Breast epithelium (tissue), 4 donors: ENCODE measurements at regions not wholly inside any gene's neighbourhood (a gene's known extent, or its start where the extent isn't known, plus 50 kb on each side); places are given as distances from the start of the nearest gene placed in this dataset.

Source experiments
- DNase-seq, 2 donors: peaks; one replicate each; pipeline ENCODE4 v3.0.0-alpha.2; 2019; ENCODE audit warnings: low spot score in 2 of 2
- H3K27ac ChIP-seq, 2 donors: fragments of 200-600 bp; sonication (generic) in 1 of 2; one replicate each; pipeline ENCODE4 v1.5.1; 2016 to 2019; ENCODE audit warnings: mild to moderate bottlenecking in 1 of 2
- H3K27me3 ChIP-seq, 2 donors: fragments of 200-600 bp; sonication (generic) in 1 of 2; one replicate each; pipeline versions ENCODE4 v1.5.1 to v1.6.0; 2017 to 2019; ENCODE audit warnings: control low read depth in 1 of 2, mild to moderate bottlenecking in 1 of 2
- H3K36me3 ChIP-seq: fragments of 200-600 bp; one replicate; pipeline ENCODE4 v1.5.1; 2019
- H3K4me1 ChIP-seq, 2 donors: fragments of 200-600 bp; sonication (generic); one replicate each; pipeline ENCODE4 v1.5.1; 2016 to 2019; ENCODE audit warnings: control low read depth in 1 of 2
- H3K4me3 ChIP-seq, 3 donors: fragments of 200-600 bp; sonication (generic); 1 replicate in 2 of 3; 2 replicates in 1 of 3; pipeline ENCODE4 v1.5.1; 2016 to 2019; ENCODE audit warnings: mild to moderate bottlenecking in 3 of 3, moderate library complexity in 2 of 3
- H3K9me3 ChIP-seq, 2 donors: fragments of 200-600 bp; sonication (generic) in 1 of 2; one replicate each; pipeline ENCODE4 v1.5.1; 2016 to 2019; ENCODE audit warnings: control low read depth in 1 of 2
- CTCF ChIP-seq, 3 donors: fragments of 450-650 bp; IDR thresholded peaks; one replicate each; pipeline ENCODE4 v1.5.1; 2016 to 2017; ENCODE audit warnings: antibody characterized with exemption in 3 of 3, mild to moderate bottlenecking in 3 of 3, moderate library complexity in 3 of 3
- POLR2A ChIP-seq: fragments of 450-650 bp; IDR thresholded peaks from one replicate; pipeline ENCODE4 v1.6.1; 2016; ENCODE audit warnings: antibody characterized with exemption, mild to moderate bottlenecking, moderate library complexity
- POLR2AphosphoS5 ChIP-seq, 3 donors: sonication (generic); formaldehyde crosslinking; IDR thresholded peaks; one replicate each; pipeline ENCODE4 v1.6.1; 2017; ENCODE audit warnings: antibody characterized with exemption in 3 of 3
- intact Hi-C: fragments of 100-400 bp; cut with DNase I; formaldehyde crosslinking; loops from one replicate; pipeline ENCODE4 v1.15.1; 2023; ENCODE audit warnings: low total_unique reads

DNA sequence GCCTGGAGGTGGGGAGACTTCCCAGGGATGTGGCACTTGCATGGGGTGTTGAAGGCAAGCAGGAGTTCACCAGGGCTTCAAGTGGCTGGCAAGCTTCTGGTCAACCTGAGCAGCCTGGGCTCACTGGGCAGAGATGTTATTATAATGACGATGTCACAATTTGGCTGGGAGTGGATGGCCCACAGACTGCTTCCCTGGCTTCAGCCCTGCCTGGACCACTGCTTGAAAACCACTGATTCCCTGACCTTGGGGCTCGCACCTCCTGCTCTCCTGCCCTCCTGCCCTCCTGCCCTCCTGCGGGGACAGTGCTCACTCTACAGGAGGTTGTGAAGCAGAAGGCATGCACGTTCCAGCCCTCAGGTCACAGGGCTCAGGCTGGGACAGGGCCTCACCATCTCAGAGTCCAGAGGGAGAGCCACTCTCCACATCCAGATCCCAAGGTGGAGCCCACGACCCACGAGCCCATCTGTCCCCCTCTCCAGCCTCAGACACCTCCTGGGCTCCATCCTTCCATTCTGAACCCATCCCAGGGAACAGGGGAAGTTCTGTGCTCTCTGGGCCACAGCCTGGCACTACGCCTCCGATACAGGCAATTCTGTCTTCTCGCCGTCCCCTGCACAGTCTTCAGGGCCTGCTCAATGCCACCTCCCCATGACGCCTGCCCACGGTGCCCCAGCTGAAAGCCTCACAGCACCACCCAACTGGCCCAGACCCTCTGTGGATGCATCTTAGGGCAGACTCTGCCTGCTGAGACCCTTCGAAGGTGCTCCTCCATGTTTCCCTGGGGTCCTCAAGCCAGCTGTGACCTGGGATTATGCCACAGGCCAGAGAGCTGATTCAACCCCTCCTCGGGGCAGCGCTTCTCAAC, 241.6 kb upstream of the RAB6C start:
- Histone ChIP-seq H3K4me3 (no peak overlapping the region), H3K9me3 (no peaks in the 10 kb centered on the region), H3K36me3 (no peaks in the 10 kb centered on the region), H3K4me1 (no peaks in the 10 kb centered on the region), H3K27me3 (no peaks in the 10 kb centered on the region), H3K27ac (no peak overlapping the region)
- TF ChIP-seq POLR2A, result no peak
- no peak for TF ChIP-seq CTCF (IDR thresholded peaks at IDR 0.05)
- TF ChIP-seq POLR2AphosphoS5 (IDR thresholded peaks at IDR 0.05), result no peak
- no peak for DNase-seq
- intact Hi-C loops, result no loop called here

- Histone ChIP-seq H3K27me3 (no peaks in the 10 kb centered on the region), H3K36me3 (no peaks in the 10 kb centered on the region), H3K4me3 (no peak overlapping the region), H3K4me1 (no peaks in the 10 kb centered on the region), H3K9me3 (no peaks in the 10 kb centered on the region), H3K27ac (no peak overlapping the region)
- no peak for TF ChIP-seq POLR2A
- TF ChIP-seq CTCF (IDR thresholded peaks at IDR 0.05), result no peak
- TF ChIP-seq POLR2AphosphoS5 (IDR thresholded peaks at IDR 0.05), result no peak
- intact Hi-C loops, result no loop called here
- no peak for DNase-seq
These were observed 240.7 kb upstream of the RAB6C start for GRCh38 chr2:129738799-129739198.

DNA sequence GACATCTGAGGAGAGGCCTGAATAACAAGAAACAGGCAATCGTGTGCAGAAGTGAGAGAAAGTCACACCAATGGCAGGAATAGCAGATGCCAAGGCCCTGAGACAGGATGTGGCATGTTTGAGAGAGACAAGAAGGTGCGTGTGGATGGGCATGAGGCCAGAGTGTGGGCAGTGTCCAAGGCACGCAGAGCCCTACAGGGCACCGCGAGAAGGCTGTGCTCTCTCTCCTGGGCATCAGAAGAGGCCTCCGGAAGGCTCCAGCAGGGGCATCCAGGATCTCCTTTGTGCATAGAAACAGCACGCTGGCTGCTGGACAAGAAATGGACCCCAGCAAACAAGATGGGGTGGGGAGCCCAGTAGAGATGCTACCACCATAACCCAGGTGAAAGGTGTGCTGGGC, 239.0 kb upstream of the RAB6C start:
- no peaks in the 10 kb centered on the region for H3K36me3 ChIP-seq
- DNase-seq, result no peak
- intact Hi-C loops, result no loop called here
- H3K27ac ChIP-seq, result no peak overlapping the region
- no peaks in the 10 kb centered on the region for H3K27me3 ChIP-seq
- no peaks in the 10 kb centered on the region for H3K4me1 ChIP-seq
- no peak for TF ChIP-seq POLR2AphosphoS5 (IDR thresholded peaks at IDR 0.05)
- no peak for TF ChIP-seq POLR2A
- no peak for TF ChIP-seq CTCF (IDR thresholded peaks at IDR 0.05)
- no peak overlapping the region for H3K4me3 ChIP-seq
- no peaks in the 10 kb centered on the region for H3K9me3 ChIP-seq

DNA sequence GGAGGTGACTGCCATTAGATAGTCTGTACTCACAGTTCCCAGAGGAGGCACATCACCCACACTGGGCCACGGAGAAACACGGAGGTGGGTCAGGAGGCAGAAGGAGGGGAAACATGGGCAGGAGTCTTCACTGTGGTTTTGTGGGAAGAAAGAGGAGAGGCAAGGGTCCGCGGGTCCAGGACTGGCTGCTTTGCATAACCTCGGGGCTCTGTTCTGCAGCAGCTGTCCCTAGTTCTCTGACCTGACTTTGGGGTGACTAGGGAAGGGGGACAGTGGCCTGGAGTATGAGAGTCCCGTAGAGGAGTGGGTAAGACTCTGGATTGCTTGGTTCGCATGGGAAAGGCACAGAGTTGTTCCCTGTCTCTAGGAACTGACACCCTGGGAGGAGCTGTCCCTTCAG, 238.3 kb upstream of the RAB6C start:
- intact Hi-C loops, result no loop called here
- Histone ChIP-seq H3K36me3 (no peaks in the 10 kb centered on the region), H3K27me3 (no peaks in the 10 kb centered on the region), H3K4me1 (no peaks in the 10 kb centered on the region), H3K27ac (no peak overlapping the region), H3K9me3 (no peaks in the 10 kb centered on the region), H3K4me3 (no peak overlapping the region)
- no peak for DNase-seq
- TF ChIP-seq CTCF (IDR thresholded peaks at IDR 0.05) (no peak), POLR2A (no peak), POLR2AphosphoS5 (IDR thresholded peaks at IDR 0.05) (no peak)

DNA sequence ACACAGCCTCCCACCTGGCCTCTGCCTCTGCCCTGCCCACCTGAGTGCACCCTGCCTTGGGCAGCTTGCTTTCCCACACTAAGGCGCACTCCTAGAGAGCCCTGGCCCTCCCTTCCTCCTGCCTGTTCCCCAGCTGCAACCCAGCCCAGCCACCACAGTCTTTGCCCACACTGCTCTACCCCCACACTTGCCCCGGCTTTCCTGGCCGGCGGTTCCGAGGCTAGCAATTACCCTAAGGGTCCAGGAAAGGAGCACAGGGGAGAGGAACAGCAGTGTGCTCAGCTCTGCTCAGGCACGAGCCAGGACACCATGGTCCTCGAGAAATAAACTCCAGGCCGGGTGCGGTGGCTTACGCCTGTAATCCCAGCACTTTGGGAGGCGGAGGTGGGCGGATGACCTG, 237.8 kb upstream of the RAB6C start:
- no peaks in the 10 kb centered on the region for H3K9me3 ChIP-seq
- DNase-seq, result peak in 1 of 2 donors; percentile 25
- no peak overlapping the region for H3K27ac ChIP-seq
- no peak overlapping the region for H3K4me3 ChIP-seq
- H3K27me3 ChIP-seq, result no peaks in the 10 kb centered on the region
- no peaks in the 10 kb centered on the region for H3K4me1 ChIP-seq
- intact Hi-C loops, result no loop called here
- no peak for TF ChIP-seq CTCF (IDR thresholded peaks at IDR 0.05)
- no peaks in the 10 kb centered on the region for H3K36me3 ChIP-seq
